Epidermal melanocyte (primary cell): ENCODE measurements at regions not wholly inside any gene's neighbourhood (a gene's known extent, or its start where the extent isn't known, plus 50 kb on each side); places are given as distances from the start of the nearest gene placed in this dataset.

Experiments used
- DNase-seq: peaks from one replicate; pipeline ENCODE4 v3.0.0; 2011; ENCODE audit warnings: low spot score; ENCODE audit not compliant: insufficient read length

- DNase-seq, result no peak
These were observed 234.0 kb upstream of the CXCL12 start for GRCh38 chr10:44618910-44619309.

GRCh38 chr10:44619521-44619920 lies 234.6 kb upstream of the CXCL12 start:
- no peak for DNase-seq

- no peak for DNase-seq
These were observed 235.1 kb upstream of the CXCL12 start for GRCh38 chr10:44619975-44620374.

GRCh38 chr10:44627591-44628354 lies 242.9 kb upstream of the CXCL12 start:
- DNase-seq, result no peak

GRCh38 chr10:44628921-44629320 lies 244.0 kb upstream of the CXCL12 start:
- no peak for DNase-seq

GRCh38 chr10:44635176-44635575 lies 250.3 kb upstream of the CXCL12 start:
- no peak for DNase-seq

- DNase-seq, result no peak
These were observed 251.7 kb upstream of the CXCL12 start for GRCh38 chr10:44636625-44637024.

GRCh38 chr10:44640429-44640828 lies 255.5 kb upstream of the CXCL12 start:
- no peak for DNase-seq

- DNase-seq, result no peak
These were observed 262.6 kb upstream of the CXCL12 start for GRCh38 chr10:44647473-44647872.

GRCh38 chr10:44647877-44648542 lies 263.1 kb upstream of the CXCL12 start:
- DNase-seq, result peak; percentile 36

GRCh38 chr10:44650691-44651661 lies 260.2 kb upstream of the TMEM72 start:
- DNase-seq, result no peak

- DNase-seq, result no peak
These were observed 259.3 kb upstream of the TMEM72 start for GRCh38 chr10:44651834-44652233.

GRCh38 chr10:44659320-44659719 lies 251.8 kb upstream of the TMEM72 start:
- DNase-seq, result no peak

- DNase-seq, result no peak
These were observed 250.9 kb upstream of the TMEM72 start for GRCh38 chr10:44660271-44660670.

- DNase-seq, result no peak
These were observed 249.1 kb upstream of the TMEM72 start for GRCh38 chr10:44662051-44662450.

GRCh38 chr10:44668336-44668735 lies 242.8 kb upstream of the TMEM72 start:
- no peak for DNase-seq

- DNase-seq, result no peak
These were observed 239.8 kb upstream of the TMEM72 start for GRCh38 chr10:44671319-44671718.

- DNase-seq, result no peak
These were observed 237.7 kb upstream of the TMEM72 start for GRCh38 chr10:44673245-44673983.

- no peak for DNase-seq
These were observed 236.4 kb upstream of the TMEM72 start for GRCh38 chr10:44674536-44675386.

GRCh38 chr10:44675387-44675874 lies 235.7 kb upstream of the TMEM72 start:
- no peak for DNase-seq
